ENCODE measurements at regions not wholly inside any gene's neighbourhood (a gene's known extent, or its start where the extent isn't known, plus 50 kb on each side); places are given as distances from the start of the nearest gene placed in this dataset.

DNA sequence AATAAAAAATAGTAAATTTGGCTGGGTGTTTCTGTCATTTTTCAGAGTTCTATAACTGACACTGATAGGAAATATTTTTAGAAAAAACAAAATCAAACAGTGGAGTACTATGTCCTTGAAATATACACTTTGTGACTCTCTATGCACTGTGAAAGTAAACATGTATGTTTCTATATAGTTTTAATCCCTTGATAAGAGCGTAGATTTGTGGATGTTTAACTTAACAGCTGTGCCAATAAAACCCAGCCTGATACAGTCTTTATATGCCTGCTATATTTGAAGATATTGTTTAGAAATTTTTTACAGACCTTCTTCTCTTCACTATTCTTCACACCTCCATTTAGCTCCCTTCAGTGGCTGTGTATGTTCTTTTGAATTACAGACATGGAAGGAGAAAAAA, 473.3 kb upstream of the FZD8 start:
- Histone ChIP-seq H4K5ac (ENCODE audit: low read depth, low read length) (no peak overlapping the region), H2BK15ac (ENCODE audit: low read depth, low read length) (no peak overlapping the region), H3K27me3 (ENCODE audit: control insufficient read depth, insufficient read depth, low read length) (no peaks in the 10 kb centered on the region), H3K4me3 (ENCODE audit: insufficient read depth, low read depth, low read length) (no peak overlapping the region), H3K9me3 (ENCODE audit: control insufficient read depth, insufficient read depth, low read length) (no peaks in the 10 kb centered on the region), H3K23ac (ENCODE audit: low read depth, low read length) (no peak overlapping the region), H3K27ac (ENCODE audit: insufficient read depth, low read length) (no peak overlapping the region), H3K56ac (ENCODE audit: extremely low read depth, insufficient read depth, low read length) (no peak overlapping the region), H3K4me2 (ENCODE audit: low read depth, low read length) (no peak overlapping the region), H2AFZ (replicated peaks; ENCODE audit: low read length, poor library complexity) (no peak overlapping the region), H2BK120ac (ENCODE audit: low read depth, low read length) (peak overlapping the region; percentile 62), H3K4me1 (ENCODE audit: control insufficient read depth, insufficient read depth, low read length) (peaks cover 6% of the 10 kb centered on the region; the same call in 1 of the 2 replicates), H2BK5ac (ENCODE audit: low read depth, low read length, poor library complexity, severe bottlenecking) (no peak overlapping the region), H4K20me1 (ENCODE audit: insufficient read depth, low read length) (no peaks in the 10 kb centered on the region), H4K8ac (ENCODE audit: low read depth in 2 of 2, low read length in 2 of 2) (no peak overlapping the region), H3K4ac (ENCODE audit: low read depth, low read length) (peak overlapping the region; percentile 77; the same call in 1 of the 2 replicates), H3K9ac (ENCODE audit: low read depth, low read length) (no peak overlapping the region), H3K36me3 (ENCODE audit: control insufficient read depth, insufficient read depth, low read length) (no peaks in the 10 kb centered on the region), H4K91ac (ENCODE audit: insufficient read depth, low read depth, low read length) (0 out of 2 replicates have a peak overlapping the region, but pooled peaks have one; percentile 72), H2BK20ac (ENCODE audit: low read depth, low read length) (0 out of 2 replicates have a peak overlapping the region, but pooled peaks have one; percentile 35), H3K9me1 (ENCODE audit: insufficient read depth, low read length) (no peaks in the 10 kb centered on the region; the same call in 1 of the 2 replicates), H2AK9ac (replicated peaks; ENCODE audit: low read depth, low read length, poor library complexity) (no peak overlapping the region), H3K79me1 (ENCODE audit: low read depth in 1 of 2, low read length in 2 of 2) (no peaks in the 10 kb centered on the region), H3K14ac (replicated peaks; ENCODE audit: low read depth, low read length) (no peak overlapping the region), H3K18ac (ENCODE audit: low read depth, low read length) (peak overlapping the region; percentile 75; the same call in 1 of the 2 replicates), H2AK5ac (ENCODE audit: low read depth, low read length) (no peak overlapping the region)
- dilution Hi-C loops (cut with HindIII; ENCODE audit: low sequenced_read_pairs, unreplicated experiment) (no loop called here), in situ Hi-C loops (cut with MboI; ENCODE audit: low sequenced_read_pairs) (no loop called here), intact Hi-C loops (cut with micrococcal nuclease) (loop anchor here (1.0 kb wide), 1 partner anchor 472 kb away; no protein-coding TSS in a partner anchor)
- BruUV-seq (replicated peaks) = no TSS peak
- DNase-seq (no peak), ATAC-seq (ENCODE audit: low read depth) (no peak; the same call in 1 of the 2 replicates)
- ChIA-PET CTCF (no interaction called here), POLR2A (ENCODE audit: unreplicated experiment) (no interaction called here)
- TF ChIP-seq SMC3 (IDR thresholded peaks at IDR 0.05; ENCODE audit: low read depth, low read length) (no peak), CHD1 (IDR thresholded peaks at IDR 0.05; ENCODE audit: low read depth, low read length) (no peak), MAZ (IDR thresholded peaks at IDR 0.05; ENCODE audit: borderline replicate concordance, low read depth, low read length) (no peak)
- no CpG with 5 or more reads among the region's 1 CpG for whole genome bisulfite sequencing, 2 experiments (ENCODE audit: extremely low coverage in 2 of 2, insufficient read length in 1 of 2)

Measured in IMR-90 (cell line).